ENCODE measurements at regions not wholly inside any gene's neighbourhood (a gene's known extent, or its start where the extent isn't known, plus 50 kb on each side); places are given as distances from the start of the nearest gene placed in this dataset.

GRCh38 chr3:177601152-177601551 lies 403.9 kb upstream of the TBL1XR1 start (continued):
- TF ChIP-seq JUND (IDR thresholded peaks at IDR 0.05; ENCODE audit: low read length) = no peak
- no peak for TF ChIP-seq POLR2AphosphoS5 (IDR thresholded peaks at IDR 0.05; ENCODE audit: low read depth, low read length)
- TF ChIP-seq, protein P1, sequence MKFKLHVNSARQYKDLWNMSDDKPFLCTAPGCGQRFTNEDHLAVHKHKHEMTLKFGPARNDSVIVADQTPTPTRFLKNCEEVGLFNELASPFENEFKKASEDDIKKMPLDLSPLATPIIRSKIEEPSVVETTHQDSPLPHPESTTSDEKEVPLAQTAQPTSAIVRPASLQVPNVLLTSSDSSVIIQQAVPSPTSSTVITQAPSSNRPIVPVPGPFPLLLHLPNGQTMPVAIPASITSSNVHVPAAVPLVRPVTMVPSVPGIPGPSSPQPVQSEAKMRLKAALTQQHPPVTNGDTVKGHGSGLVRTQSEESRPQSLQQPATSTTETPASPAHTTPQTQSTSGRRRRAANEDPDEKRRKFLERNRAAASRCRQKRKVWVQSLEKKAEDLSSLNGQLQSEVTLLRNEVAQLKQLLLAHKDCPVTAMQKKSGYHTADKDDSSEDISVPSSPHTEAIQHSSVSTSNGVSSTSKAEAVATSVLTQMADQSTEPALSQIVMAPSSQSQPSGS (IDR thresholded peaks at IDR 0.05; ENCODE audit: low read length) = no peak
- no peak for TF ChIP-seq E2F6 (IDR thresholded peaks at IDR 0.05)
- no peak for TF ChIP-seq SP4 (IDR thresholded peaks at IDR 0.05; ENCODE audit: low read length)
- TF ChIP-seq BCL11A (IDR thresholded peaks at IDR 0.05; ENCODE audit: low read depth in 2 of 2, low read length in 2 of 2) = no peak
